ENCODE measurements at regions not wholly inside any gene's neighbourhood (a gene's known extent, or its start where the extent isn't known, plus 50 kb on each side); places are given as distances from the start of the nearest gene placed in this dataset.

GRCh38 chr7:54701982-54702381 is 57.0 kb downstream of the SEC61G start:
- no peak for DNase-seq (ENCODE audit: low read depth in 2 of 3, low spot score in 1 of 3)

GRCh38 chr7:54699715-54700114 is 59.3 kb downstream of the SEC61G start:
- no peak for DNase-seq (ENCODE audit: low read depth in 2 of 3, low spot score in 1 of 3)

- no peak for DNase-seq (ENCODE audit: low read depth in 2 of 3, low spot score in 1 of 3)
Observed at GRCh38 chr7:54697659-54698186, 61.3 kb downstream of the SEC61G start.

GRCh38 chr7:54690892-54691291 is 68.1 kb downstream of the SEC61G start:
- DNase-seq (ENCODE audit: low read depth in 2 of 3, low spot score in 1 of 3) = no peak

- no peak for DNase-seq (ENCODE audit: low read depth in 2 of 3, low spot score in 1 of 3)
Observed at GRCh38 chr7:54690050-54690443, 69.0 kb downstream of the SEC61G start.

- DNase-seq (ENCODE audit: low read depth in 2 of 3, low spot score in 1 of 3) = no peak
Observed at GRCh38 chr7:54689394-54690049, 69.5 kb downstream of the SEC61G start.

- no peak for DNase-seq (ENCODE audit: low read depth in 2 of 3, low spot score in 1 of 3)
Observed at GRCh38 chr7:54687462-54688212, 71.4 kb downstream of the SEC61G start.

GRCh38 chr7:54680377-54681005 is 78.5 kb downstream of the SEC61G start:
- no peak for DNase-seq (ENCODE audit: low read depth in 2 of 3, low spot score in 1 of 3)

GRCh38 chr7:54679490-54679817 is 79.6 kb downstream of the SEC61G start:
- no peak for DNase-seq (ENCODE audit: low read depth in 2 of 3, low spot score in 1 of 3)

GRCh38 chr7:54678763-54679489 is 80.1 kb downstream of the SEC61G start:
- DNase-seq (ENCODE audit: low read depth in 2 of 3, low spot score in 1 of 3) = no peak

GRCh38 chr7:54674891-54675290 is 84.1 kb downstream of the SEC61G start:
- no peak for DNase-seq (ENCODE audit: low read depth in 2 of 3, low spot score in 1 of 3)

GRCh38 chr7:54672519-54672918 is 86.5 kb downstream of the SEC61G start:
- DNase-seq (ENCODE audit: low read depth in 2 of 3, low spot score in 1 of 3) = no peak

- peak in 2 of 3 donors; percentile 0 for DNase-seq (ENCODE audit: low read depth in 2 of 3, low spot score in 1 of 3)
Observed at GRCh38 chr7:54664235-54665228, 94.5 kb downstream of the SEC61G start.

GRCh38 chr7:54663603-54664234 is 95.3 kb downstream of the SEC61G start:
- DNase-seq (ENCODE audit: low read depth in 2 of 3, low spot score in 1 of 3) = no peak

- DNase-seq (ENCODE audit: low read depth in 2 of 3, low spot score in 1 of 3) = no peak
Observed at GRCh38 chr7:54663186-54663585, 95.8 kb downstream of the SEC61G start.

- no peak for DNase-seq (ENCODE audit: low read depth in 2 of 3, low spot score in 1 of 3)
Observed at GRCh38 chr7:54662701-54663100, 96.3 kb downstream of the SEC61G start.

- DNase-seq (ENCODE audit: low read depth in 2 of 3, low spot score in 1 of 3) = no peak
Observed at GRCh38 chr7:54653905-54654304, 105.1 kb downstream of the SEC61G start.

- no peak for DNase-seq (ENCODE audit: low read depth in 2 of 3, low spot score in 1 of 3)
Observed at GRCh38 chr7:54643064-54643463, 100.9 kb downstream of the VSTM2A start.

GRCh38 chr7:54637712-54638396 is 95.7 kb downstream of the VSTM2A start:
- DNase-seq (ENCODE audit: low read depth in 2 of 3, low spot score in 1 of 3) = no peak
